ENCODE measurements at regions not wholly inside any gene's neighbourhood (a gene's known extent, or its start where the extent isn't known, plus 50 kb on each side); places are given as distances from the start of the nearest gene placed in this dataset.

DNA sequence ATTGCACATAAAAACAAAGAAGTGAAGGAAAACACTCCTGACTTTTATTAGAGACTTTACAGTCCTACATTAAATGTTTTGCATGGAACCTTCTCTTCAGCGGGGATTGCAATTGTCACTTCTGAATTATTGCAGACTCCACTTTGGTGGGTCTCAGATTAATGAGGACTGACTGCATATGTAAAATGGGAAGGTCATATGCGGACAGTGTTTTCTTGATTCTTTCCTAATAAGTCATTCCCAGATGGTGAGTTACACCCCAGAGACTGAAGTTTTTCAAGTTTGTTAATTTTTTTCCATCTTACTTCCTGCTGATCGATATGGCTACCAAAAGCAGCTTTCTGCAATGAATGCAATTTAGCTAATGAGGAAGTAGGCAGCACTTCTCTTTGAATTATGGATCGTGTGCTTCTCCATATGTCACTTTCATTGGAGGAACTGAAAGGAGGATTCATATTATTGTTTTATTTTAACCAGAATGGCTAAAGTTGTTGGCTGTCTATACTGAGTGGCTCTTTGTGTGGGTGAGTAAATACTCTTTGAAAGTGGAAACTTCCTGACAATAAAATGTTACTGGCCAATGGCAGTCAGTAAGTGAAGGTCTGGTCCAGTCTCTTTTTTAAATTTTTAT, 119.3 kb upstream of the CLNK start:
- TF ChIP-seq ZBTB43 (CRISPR knock-in tag; IDR thresholded peaks at IDR 0.05) (no peak), ZZZ3 (IDR thresholded peaks at IDR 0.05) (no peak), RBM25 (IDR thresholded peaks at IDR 0.05; ENCODE audit: low read depth, low read length, severe bottlenecking) (no peak), MTA3 (IDR thresholded peaks at IDR 0.05; ENCODE audit: borderline replicate concordance) (no peak)
